NCI-H2227 treated with DMSO at 0.1 percent for 48 hours (cell line): ENCODE measurements at regions not wholly inside any gene's neighbourhood (a gene's known extent, or its start where the extent isn't known, plus 50 kb on each side); places are given as distances from the start of the nearest gene placed in this dataset.
A peak's percentile ranks its signal among the peaks of the same experiment; 100 is the strongest.
"Not testable (repeated sequence)": the region's sequence is repeated elsewhere in the genome, so short reads cannot be mapped to it uniquely, and the experiment has no call there.

Experiments used
- DNase-seq: peaks from one replicate; lab custom pipeline; 2025; lab: John Stamatoyannopoulos, UW

GRCh38 chr19:28685077-28685476, 527.9 kb downstream of the UQCRFS1 start:
- not testable (repeated sequence) for DNase-seq

GRCh38 chr19:28680111-28680510, 532.8 kb downstream of the UQCRFS1 start:
- DNase-seq = no peak

GRCh38 chr19:28670836-28671235, 542.1 kb downstream of the UQCRFS1 start:
- no peak for DNase-seq

- no peak for DNase-seq
Measured at GRCh38 chr19:28669804-28670203, 543.1 kb downstream of the UQCRFS1 start.

GRCh38 chr19:28667348-28667977, 545.5 kb downstream of the UQCRFS1 start:
- no peak for DNase-seq

GRCh38 chr19:28665748-28666147, 547.2 kb downstream of the UQCRFS1 start:
- DNase-seq = no peak

- DNase-seq = no peak
Measured at GRCh38 chr19:28656644-28657043, 556.3 kb downstream of the UQCRFS1 start.

- DNase-seq = no peak
Measured at GRCh38 chr19:28655054-28655453, 557.9 kb downstream of the UQCRFS1 start.

- no peak for DNase-seq
Measured at GRCh38 chr19:28652765-28653164, 560.2 kb downstream of the UQCRFS1 start.

GRCh38 chr19:28646629-28647028, 566.3 kb downstream of the UQCRFS1 start:
- DNase-seq = no peak

GRCh38 chr19:28644169-28644775, 568.7 kb downstream of the UQCRFS1 start:
- no peak for DNase-seq

GRCh38 chr19:28642787-28643683, 569.9 kb downstream of the UQCRFS1 start:
- DNase-seq = no peak

GRCh38 chr19:28641395-28641794, 571.6 kb downstream of the UQCRFS1 start:
- DNase-seq = no peak

- no peak for DNase-seq
Measured at GRCh38 chr19:28640506-28640905, 572.4 kb downstream of the UQCRFS1 start.

GRCh38 chr19:28638445-28638844, 574.5 kb downstream of the UQCRFS1 start:
- no peak for DNase-seq

- no peak for DNase-seq
Measured at GRCh38 chr19:28636706-28637105, 576.2 kb downstream of the UQCRFS1 start.

GRCh38 chr19:28636016-28636629, 576.8 kb downstream of the UQCRFS1 start:
- no peak for DNase-seq

GRCh38 chr19:28634837-28635236, 578.1 kb downstream of the UQCRFS1 start:
- DNase-seq = no peak

- no peak for DNase-seq
Measured at GRCh38 chr19:28634019-28634328, 579.0 kb downstream of the UQCRFS1 start.

- DNase-seq = peak; percentile 82
Measured at GRCh38 chr19:28633319-28634018, 579.5 kb downstream of the UQCRFS1 start.

- no peak for DNase-seq
Measured at GRCh38 chr19:28632371-28633080, 580.4 kb downstream of the UQCRFS1 start.
